ENCODE measurements at regions not wholly inside any gene's neighbourhood (a gene's known extent, or its start where the extent isn't known, plus 50 kb on each side); places are given as distances from the start of the nearest gene placed in this dataset.
"Not testable (repeated sequence)": the region's sequence is repeated elsewhere in the genome, so short reads cannot be mapped to it uniquely, and the experiment has no call there.

DNA sequence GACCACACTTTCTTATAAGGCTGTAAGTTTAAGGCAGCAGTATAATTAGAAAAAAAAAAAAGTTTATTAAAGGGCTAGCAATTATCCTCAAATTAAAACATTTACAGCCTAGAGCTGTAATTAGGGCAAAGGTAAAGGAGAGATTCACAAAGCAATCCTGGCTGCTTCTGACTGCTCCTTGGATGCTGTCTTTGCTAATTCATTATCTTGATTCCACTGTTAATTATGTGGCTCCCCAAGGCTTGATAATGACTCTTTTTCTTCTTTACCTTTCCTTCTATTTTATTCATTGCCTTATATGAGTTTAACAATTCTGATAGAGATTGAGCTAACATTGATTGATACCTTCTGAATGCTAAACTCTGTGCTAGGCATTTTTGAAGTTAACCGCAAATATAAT is 476.5 kb downstream of the DTWD2 start:
- DNase-seq (ENCODE audit: low spot score) = no peak
- Mint-ChIP-seq H3K9me3 (ENCODE audit: low read depth) (peaks cover 2% of the 10 kb centered on the region), H3K27ac (ENCODE audit: unreplicated experiment) (no peak overlapping the region), H3K27me3 (ENCODE audit: low read depth) (no peaks in the 10 kb centered on the region), H3K4me1 (ENCODE audit: low read depth) (no peaks in the 10 kb centered on the region), H3K36me3 (ENCODE audit: low read depth) (no peaks in the 10 kb centered on the region), H3K4me3 (ENCODE audit: unreplicated experiment) (no peak overlapping the region)
- TF ChIP-seq, protein P1, sequence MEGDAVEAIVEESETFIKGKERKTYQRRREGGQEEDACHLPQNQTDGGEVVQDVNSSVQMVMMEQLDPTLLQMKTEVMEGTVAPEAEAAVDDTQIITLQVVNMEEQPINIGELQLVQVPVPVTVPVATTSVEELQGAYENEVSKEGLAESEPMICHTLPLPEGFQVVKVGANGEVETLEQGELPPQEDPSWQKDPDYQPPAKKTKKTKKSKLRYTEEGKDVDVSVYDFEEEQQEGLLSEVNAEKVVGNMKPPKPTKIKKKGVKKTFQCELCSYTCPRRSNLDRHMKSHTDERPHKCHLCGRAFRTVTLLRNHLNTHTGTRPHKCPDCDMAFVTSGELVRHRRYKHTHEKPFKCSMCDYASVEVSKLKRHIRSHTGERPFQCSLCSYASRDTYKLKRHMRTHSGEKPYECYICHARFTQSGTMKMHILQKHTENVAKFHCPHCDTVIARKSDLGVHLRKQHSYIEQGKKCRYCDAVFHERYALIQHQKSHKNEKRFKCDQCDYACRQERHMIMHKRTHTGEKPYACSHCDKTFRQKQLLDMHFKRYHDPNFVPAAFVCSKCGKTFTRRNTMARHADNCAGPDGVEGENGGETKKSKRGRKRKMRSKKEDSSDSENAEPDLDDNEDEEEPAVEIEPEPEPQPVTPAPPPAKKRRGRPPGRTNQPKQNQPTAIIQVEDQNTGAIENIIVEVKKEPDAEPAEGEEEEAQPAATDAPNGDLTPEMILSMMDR (IDR thresholded peaks at IDR 0.05) = no peak

- TF ChIP-seq, protein P1 (IDR thresholded peaks at IDR 0.05) = no peak
- Mint-ChIP-seq H3K36me3 (ENCODE audit: low read depth) (peaks cover 1% of the 10 kb centered on the region), H3K27me3 (ENCODE audit: low read depth) (peaks cover 3% of the 10 kb centered on the region), H3K4me1 (ENCODE audit: low read depth) (no peaks in the 10 kb centered on the region), H3K27ac (ENCODE audit: unreplicated experiment) (no peak overlapping the region), H3K4me3 (ENCODE audit: unreplicated experiment) (no peak overlapping the region), H3K9me3 (ENCODE audit: low read depth) (peaks cover 18% of the 10 kb centered on the region)
- DNase-seq (ENCODE audit: low spot score) = no peak
These were observed 482.0 kb downstream of the DTWD2 start for GRCh38 chr5:118506217-118506852.

- H3K9me3 Mint-ChIP-seq (ENCODE audit: low read depth) = peaks cover 41% of the 10 kb centered on the region
- not testable (repeated sequence) for H3K27me3 Mint-ChIP-seq (ENCODE audit: low read depth); H3K4me3 Mint-ChIP-seq (ENCODE audit: unreplicated experiment); H3K36me3 Mint-ChIP-seq (ENCODE audit: low read depth); H3K4me1 Mint-ChIP-seq (ENCODE audit: low read depth); H3K27ac Mint-ChIP-seq (ENCODE audit: unreplicated experiment); DNase-seq (ENCODE audit: low spot score)
These were observed 486.1 kb downstream of the DTWD2 start for GRCh38 chr5:118502232-118502631.

GRCh38 chr5:118491351-118491750 is 497.0 kb downstream of the DTWD2 start:
- no peak for DNase-seq (ENCODE audit: low spot score)
- no peak overlapping the region for H3K27ac Mint-ChIP-seq (ENCODE audit: unreplicated experiment)
- TF ChIP-seq, protein P1 (IDR thresholded peaks at IDR 0.05) = no peak
- no peaks in the 10 kb centered on the region for H3K27me3 Mint-ChIP-seq (ENCODE audit: low read depth)
- H3K9me3 Mint-ChIP-seq (ENCODE audit: low read depth) = no peaks in the 10 kb centered on the region
- no peaks in the 10 kb centered on the region for H3K4me1 Mint-ChIP-seq (ENCODE audit: low read depth)
- H3K4me3 Mint-ChIP-seq (ENCODE audit: unreplicated experiment) = no peak overlapping the region
- no peaks in the 10 kb centered on the region for H3K36me3 Mint-ChIP-seq (ENCODE audit: low read depth)

- Mint-ChIP-seq H3K4me3 (ENCODE audit: unreplicated experiment) (no peak overlapping the region), H3K4me1 (ENCODE audit: low read depth) (no peaks in the 10 kb centered on the region), H3K27me3 (ENCODE audit: low read depth) (no peaks in the 10 kb centered on the region), H3K9me3 (ENCODE audit: low read depth) (peaks cover 4% of the 10 kb centered on the region), H3K36me3 (ENCODE audit: low read depth) (no peaks in the 10 kb centered on the region), H3K27ac (ENCODE audit: unreplicated experiment) (no peak overlapping the region)
- TF ChIP-seq, protein P1 (IDR thresholded peaks at IDR 0.05) = no peak
- no peak for DNase-seq (ENCODE audit: low spot score)
These were observed 501.6 kb downstream of the DTWD2 start for GRCh38 chr5:118486647-118487225.

GRCh38 chr5:118479285-118479684 is 509.1 kb downstream of the DTWD2 start:
- Mint-ChIP-seq H3K27ac (ENCODE audit: unreplicated experiment) (no peak overlapping the region), H3K27me3 (ENCODE audit: low read depth) (no peaks in the 10 kb centered on the region), H3K36me3 (ENCODE audit: low read depth) (peaks cover 8% of the 10 kb centered on the region), H3K4me3 (ENCODE audit: unreplicated experiment) (no peak overlapping the region), H3K9me3 (ENCODE audit: low read depth) (peaks cover 26% of the 10 kb centered on the region), H3K4me1 (ENCODE audit: low read depth) (no peaks in the 10 kb centered on the region)
- TF ChIP-seq, protein P1 (IDR thresholded peaks at IDR 0.05) = no peak
- no peak for DNase-seq (ENCODE audit: low spot score)
